ENCODE measurements at regions not wholly inside any gene's neighbourhood (a gene's known extent, or its start where the extent isn't known, plus 50 kb on each side); places are given as distances from the start of the nearest gene placed in this dataset.

DNA sequence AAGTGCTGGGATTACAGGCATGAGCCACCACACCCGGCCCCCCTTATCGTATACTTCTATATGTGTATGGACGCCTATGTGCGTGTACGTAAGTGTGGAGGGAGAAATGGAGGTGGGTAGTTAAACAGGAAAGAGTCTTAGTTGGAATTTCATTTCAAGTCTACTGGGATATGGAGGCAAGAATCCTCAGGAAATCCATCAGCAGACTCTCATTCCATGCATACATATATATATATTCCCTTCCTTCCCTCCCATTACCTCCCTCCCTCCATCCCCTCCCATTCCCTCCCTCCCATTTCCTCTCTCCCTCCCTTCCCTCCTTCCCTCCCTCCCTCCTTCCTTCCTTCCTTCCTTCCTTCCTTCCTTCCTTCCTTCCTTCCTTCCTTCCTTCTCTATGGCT, 391.7 kb upstream of the RBFOX1 start:
- TF ChIP-seq TOX (CRISPR knock-in tag; IDR thresholded peaks at IDR 0.05; ENCODE audit: borderline replicate concordance) = no peak
- TF ChIP-seq ZNF70 (CRISPR knock-in tag; IDR thresholded peaks at IDR 0.05) = no peak
- TF ChIP-seq, protein P1, sequence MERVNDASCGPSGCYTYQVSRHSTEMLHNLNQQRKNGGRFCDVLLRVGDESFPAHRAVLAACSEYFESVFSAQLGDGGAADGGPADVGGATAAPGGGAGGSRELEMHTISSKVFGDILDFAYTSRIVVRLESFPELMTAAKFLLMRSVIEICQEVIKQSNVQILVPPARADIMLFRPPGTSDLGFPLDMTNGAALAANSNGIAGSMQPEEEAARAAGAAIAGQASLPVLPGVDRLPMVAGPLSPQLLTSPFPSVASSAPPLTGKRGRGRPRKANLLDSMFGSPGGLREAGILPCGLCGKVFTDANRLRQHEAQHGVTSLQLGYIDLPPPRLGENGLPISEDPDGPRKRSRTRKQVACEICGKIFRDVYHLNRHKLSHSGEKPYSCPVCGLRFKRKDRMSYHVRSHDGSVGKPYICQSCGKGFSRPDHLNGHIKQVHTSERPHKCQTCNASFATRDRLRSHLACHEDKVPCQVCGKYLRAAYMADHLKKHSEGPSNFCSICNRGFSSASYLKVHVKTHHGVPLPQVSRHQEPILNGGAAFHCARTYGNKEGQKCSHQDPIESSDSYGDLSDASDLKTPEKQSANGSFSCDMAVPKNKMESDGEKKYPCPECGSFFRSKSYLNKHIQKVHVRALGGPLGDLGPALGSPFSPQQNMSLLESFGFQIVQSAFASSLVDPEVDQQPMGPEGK (CRISPR knock-in tag; IDR thresholded peaks at IDR 0.05; ENCODE audit: borderline replicate concordance) = no peak
- TF ChIP-seq ZFP30 (CRISPR knock-in tag; IDR thresholded peaks at IDR 0.05) = no peak

All from SK-N-SH treated with all-trans-retinoic acid at 6 μM for 48 hours (cell line).